HEK293 (cell line): ENCODE measurements at regions not wholly inside any gene's neighbourhood (a gene's known extent, or its start where the extent isn't known, plus 50 kb on each side); places are given as distances from the start of the nearest gene placed in this dataset.

ENCODE experiments used
- CTCF ChIA-PET: fragments of 350-600 bp; formaldehyde crosslinking; extraction: SDS; loops from one replicate; lab custom pipeline; 2021; ENCODE audit warnings: antibody characterized with exemption; lab: Yijun Ruan, JAX
- POLR2A ChIA-PET: fragments of 300-600 bp; formaldehyde crosslinking; extraction: SDS; loops from one replicate; lab custom pipeline; 2020; ENCODE audit warnings: antibody characterized with exemption, inconsistent platforms; lab: Yijun Ruan, JAX
- H3K27ac ChIP-seq: fragments of 200-500 bp; sonication (Bioruptor generic); 2 replicates; pipeline ENCODE4 v1.5.1; 2014; ENCODE audit warnings: low read depth, low read length, control low read depth, inconsistent platforms; ENCODE audit errors: extremely low read depth
- H3K36me3 ChIP-seq, 2 experiments: fragments of 200-500 bp in 1 of 2; sonication (Bioruptor generic) in 1 of 2; 1 replicate in 1 of 2; 2 replicates in 1 of 2; pipeline ENCODE4 v1.5.1; 2014 to 2017; ENCODE audit warnings: inconsistent platforms in 2 of 2, low read length in 2 of 2; ENCODE audit not compliant: control insufficient read depth in 2 of 2, insufficient read depth in 1 of 2
- H3K4me1 ChIP-seq: fragments of 200-500 bp; sonication (Bioruptor generic); 2 replicates; pipeline ENCODE4 v1.5.1; 2014; ENCODE audit warnings: mild to moderate bottlenecking, low read length, inconsistent platforms; ENCODE audit not compliant: control insufficient read depth, insufficient read depth
- H3K4me3 ChIP-seq: 2 replicates; pipeline ENCODE4 v1.5.1; 2011; ENCODE audit warnings: low read depth, mild to moderate bottlenecking, control low read depth, low read length, moderate library complexity
- H3K9me3 ChIP-seq: fragments of 200-500 bp; sonication (Bioruptor generic); 2 replicates; pipeline ENCODE4 v1.5.1; 2014; ENCODE audit warnings: low read depth, low read length, inconsistent platforms; ENCODE audit not compliant: control insufficient read depth, insufficient read depth
- ATF2 ChIP-seq: fragments of 450-650 bp; formaldehyde crosslinking; IDR thresholded peaks from 2 replicates; pipeline ENCODE4 v1.5.1; 2016; ENCODE audit warnings: missing biosample characterization, missing genetic modification characterization, low read depth
- BCL6B ChIP-seq: fragments of 450-650 bp; formaldehyde crosslinking; IDR thresholded peaks from 2 replicates; pipeline ENCODE4 v1.5.1; 2017; ENCODE audit warnings: missing biosample characterization, missing genetic modification characterization
- CTCF ChIP-seq: fragments of 450-650 bp; formaldehyde crosslinking; IDR thresholded peaks from 2 replicates; pipeline ENCODE4 v1.5.1; 2016; ENCODE audit warnings: missing biosample characterization, missing genetic modification characterization
- IKZF3 ChIP-seq: fragments of 450-650 bp; IDR thresholded peaks from 2 replicates; pipeline ENCODE4 v1.5.0; 2018; ENCODE audit warnings: missing biosample characterization, mild to moderate bottlenecking, missing genetic modification characterization, moderate library complexity
- SCRT2 ChIP-seq: fragments of 450-650 bp; formaldehyde crosslinking; IDR thresholded peaks from 2 replicates; pipeline ENCODE4 v1.5.1; 2016; ENCODE audit warnings: missing biosample characterization, missing genetic modification characterization
- YY2 ChIP-seq: fragments of 450-650 bp; formaldehyde crosslinking; IDR thresholded peaks from 2 replicates; pipeline ENCODE4 v1.5.1; 2016; ENCODE audit warnings: missing biosample characterization, missing genetic modification characterization
- ZIC2 ChIP-seq: fragments of 450-650 bp; formaldehyde crosslinking; IDR thresholded peaks from 2 replicates; pipeline ENCODE4 v1.5.1; 2016; ENCODE audit warnings: missing biosample characterization, missing genetic modification characterization
- ZNF114 ChIP-seq: fragments of 450-650 bp; formaldehyde crosslinking; IDR thresholded peaks from 2 replicates; pipeline ENCODE4 v1.5.0; 2017; ENCODE audit warnings: missing biosample characterization, missing genetic modification characterization
- ZNF133 ChIP-seq: fragments of 450-650 bp; formaldehyde crosslinking; IDR thresholded peaks from 2 replicates; pipeline ENCODE4 v1.5.1; 2016; ENCODE audit warnings: missing biosample characterization, missing genetic modification characterization
- ZNF16 ChIP-seq: fragments of 450-650 bp; formaldehyde crosslinking; IDR thresholded peaks from 2 replicates; pipeline ENCODE4 v1.5.1; 2016; ENCODE audit warnings: low read depth, missing biosample characterization, missing genetic modification characterization
- ZNF214 ChIP-seq: fragments of 450-650 bp; formaldehyde crosslinking; IDR thresholded peaks from 2 replicates; pipeline ENCODE4 v1.5.1; 2017; ENCODE audit warnings: missing biosample characterization, mild to moderate bottlenecking, missing genetic modification characterization, borderline replicate concordance
- ZNF416 ChIP-seq: fragments of 450-650 bp; formaldehyde crosslinking; IDR thresholded peaks from 2 replicates; pipeline ENCODE4 v1.5.1; 2016; ENCODE audit warnings: missing biosample characterization, missing genetic modification characterization
- ZNF449 ChIP-seq: fragments of 450-650 bp; formaldehyde crosslinking; IDR thresholded peaks from 2 replicates; pipeline ENCODE4 v1.5.1; 2017; ENCODE audit warnings: missing biosample characterization, mild to moderate bottlenecking, missing genetic modification characterization, moderate library complexity
- ZNF48 ChIP-seq: fragments of 450-650 bp; formaldehyde crosslinking; IDR thresholded peaks from 2 replicates; pipeline ENCODE4 v1.5.1; 2016; ENCODE audit warnings: missing biosample characterization, missing genetic modification characterization
- ZNF701 ChIP-seq: fragments of 450-650 bp; formaldehyde crosslinking; IDR thresholded peaks from 2 replicates; pipeline ENCODE4 v1.5.1; 2016; ENCODE audit warnings: missing biosample characterization, missing genetic modification characterization
- ZNF704 ChIP-seq: fragments of 450-650 bp; formaldehyde crosslinking; IDR thresholded peaks from 2 replicates; pipeline ENCODE4 v1.5.1; 2016; ENCODE audit warnings: missing biosample characterization, missing genetic modification characterization
- ZNF707 ChIP-seq: fragments of 450-650 bp; formaldehyde crosslinking; IDR thresholded peaks from 2 replicates; pipeline ENCODE4 v1.5.1; 2016; ENCODE audit warnings: missing biosample characterization, missing genetic modification characterization
- ZNF76 ChIP-seq: fragments of 450-650 bp; formaldehyde crosslinking; IDR thresholded peaks from 2 replicates; pipeline ENCODE4; 2016; ENCODE audit warnings: low read depth, missing biosample characterization, missing genetic modification characterization, borderline replicate concordance
- ZNF785 ChIP-seq: fragments of 450-650 bp; formaldehyde crosslinking; IDR thresholded peaks from 2 replicates; pipeline ENCODE4 v1.5.1; 2016; ENCODE audit warnings: missing biosample characterization, missing genetic modification characterization
- ZNF791 ChIP-seq: fragments of 450-650 bp; formaldehyde crosslinking; IDR thresholded peaks from 2 replicates; pipeline ENCODE4 v1.5.1; 2016; ENCODE audit warnings: missing biosample characterization, missing genetic modification characterization
- ZSCAN18 ChIP-seq: fragments of 450-650 bp; formaldehyde crosslinking; IDR thresholded peaks from 2 replicates; pipeline ENCODE4 v1.5.1; 2016; ENCODE audit warnings: missing biosample characterization, missing genetic modification characterization
- ZXDB ChIP-seq: fragments of 450-650 bp; formaldehyde crosslinking; IDR thresholded peaks from 2 replicates; pipeline ENCODE4 v1.5.1; 2016; ENCODE audit warnings: missing biosample characterization, missing genetic modification characterization

GRCh38 chr2:2726163-2726562, 395.1 kb upstream of the MYT1L start:
- no peaks in the 10 kb centered on the region for H3K36me3 ChIP-seq
- no peak overlapping the region for H3K27ac ChIP-seq
- no peak overlapping the region for H3K4me3 ChIP-seq
- no peaks in the 10 kb centered on the region for H3K9me3 ChIP-seq
- H3K4me1 ChIP-seq: no peaks in the 10 kb centered on the region
- CTCF ChIA-PET: interaction anchor here (0.6 kb wide), 2 partner anchors 454 to 878 kb away, joined by 3 to 5 read pairs; no protein-coding TSS in a partner anchor
- no peak for TF ChIP-seq IKZF3 (tag by site-specific recombination)
- TF ChIP-seq ZNF133 (tag by site-specific recombination): no peak
- POLR2A ChIA-PET: no interaction called here

GRCh38 chr2:2723064-2723463, 392.0 kb upstream of the MYT1L start:
- CTCF ChIA-PET: no interaction called here
- no peaks in the 10 kb centered on the region for H3K4me1 ChIP-seq
- no peak for TF ChIP-seq ZXDB (tag by site-specific recombination)
- TF ChIP-seq ZIC2 (tag by site-specific recombination): no peak
- TF ChIP-seq ZNF114 (tag by site-specific recombination): no peak
- no peak for TF ChIP-seq YY2 (tag by site-specific recombination)
- TF ChIP-seq ZNF707 (tag by site-specific recombination): no peak
- no peak for TF ChIP-seq ZSCAN18 (tag by site-specific recombination)
- no peak for TF ChIP-seq ZNF16 (tag by site-specific recombination)
- TF ChIP-seq ZNF791 (tag by site-specific recombination): no peak
- no peak for TF ChIP-seq ZNF449 (tag by site-specific recombination)
- TF ChIP-seq BCL6B: no peak
- TF ChIP-seq CTCF: no peak
- no peak for TF ChIP-seq ZNF214 (tag by site-specific recombination)
- TF ChIP-seq ZNF48: no peak
- no peak for TF ChIP-seq ZNF416 (tag by site-specific recombination)
- TF ChIP-seq ZNF701: no peak
- TF ChIP-seq ATF2 (tag by site-specific recombination): no peak
- TF ChIP-seq ZNF785 (tag by site-specific recombination): no peak
- TF ChIP-seq ZNF704 (tag by site-specific recombination): no peak
- TF ChIP-seq ZNF76 (tag by site-specific recombination): no peak
- no peak for TF ChIP-seq SCRT2 (tag by site-specific recombination)
- no peak overlapping the region for H3K27ac ChIP-seq
- H3K9me3 ChIP-seq: no peaks in the 10 kb centered on the region
- no peak overlapping the region for H3K4me3 ChIP-seq
- H3K36me3 ChIP-seq: no peaks in the 10 kb centered on the region
- POLR2A ChIA-PET: no interaction called here
